GM18526 (cell line): ENCODE measurements at regions not wholly inside any gene's neighbourhood (a gene's known extent, or its start where the extent isn't known, plus 50 kb on each side); places are given as distances from the start of the nearest gene placed in this dataset.

ENCODE experiments used
- POLR2A ChIP-seq: IDR thresholded peaks from 3 replicates; pipeline ENCODE4 v1.6.1; 2011; ENCODE audit not compliant: insufficient read length; ENCODE audit errors: extremely low read depth

GRCh38 chr2:7375901-7376300 lies 458.7 kb downstream of the RNF144A start:
- no peak for TF ChIP-seq POLR2A

GRCh38 chr2:7377916-7378569 lies 460.8 kb downstream of the RNF144A start:
- no peak for TF ChIP-seq POLR2A

GRCh38 chr2:7378591-7378990 lies 461.4 kb downstream of the RNF144A start:
- no peak for TF ChIP-seq POLR2A

- TF ChIP-seq POLR2A: no peak
Measured at GRCh38 chr2:7379799-7380198, 462.6 kb downstream of the RNF144A start.

GRCh38 chr2:7384773-7385349 lies 467.6 kb downstream of the RNF144A start:
- TF ChIP-seq POLR2A: no peak

- TF ChIP-seq POLR2A: no peak
Measured at GRCh38 chr2:7392076-7392787, 475.0 kb downstream of the RNF144A start.

GRCh38 chr2:7394195-7394594 lies 477.0 kb downstream of the RNF144A start:
- no peak for TF ChIP-seq POLR2A

- TF ChIP-seq POLR2A: no peak
Measured at GRCh38 chr2:7400628-7401027, 483.4 kb downstream of the RNF144A start.

GRCh38 chr2:7403092-7403775 lies 486.0 kb downstream of the RNF144A start:
- no peak for TF ChIP-seq POLR2A

- TF ChIP-seq POLR2A: no peak
Measured at GRCh38 chr2:7405861-7406715, 488.9 kb downstream of the RNF144A start.

GRCh38 chr2:7407001-7407400 lies 489.8 kb downstream of the RNF144A start:
- TF ChIP-seq POLR2A: no peak

- no peak for TF ChIP-seq POLR2A
Measured at GRCh38 chr2:7407906-7408680, 490.9 kb downstream of the RNF144A start.

- TF ChIP-seq POLR2A: no peak
Measured at GRCh38 chr2:7411691-7412090, 494.5 kb downstream of the RNF144A start.

GRCh38 chr2:7417845-7418742 lies 500.9 kb downstream of the RNF144A start:
- TF ChIP-seq POLR2A: no peak

GRCh38 chr2:7419186-7419585 lies 502.0 kb downstream of the RNF144A start:
- no peak for TF ChIP-seq POLR2A
